ENCODE measurements at regions not wholly inside any gene's neighbourhood (a gene's known extent, or its start where the extent isn't known, plus 50 kb on each side); places are given as distances from the start of the nearest gene placed in this dataset.

GRCh38 chr3:94429517-94429916 lies 366.7 kb downstream of the NSUN3 start:
- TF ChIP-seq CTCF (IDR thresholded peaks at IDR 0.05; ENCODE audit: low read depth, low read length, poor library complexity, severe bottlenecking) = no peak
- no peak for TF ChIP-seq EZH2phosphoT487 (IDR thresholded peaks at IDR 0.05; ENCODE audit: borderline replicate concordance, low read length)

All from DOHH2 (cell line).